ENCODE measurements at regions not wholly inside any gene's neighbourhood (a gene's known extent, or its start where the extent isn't known, plus 50 kb on each side); places are given as distances from the start of the nearest gene placed in this dataset.

GRCh38 chr13:104355041-104355670 lies 1288.9 kb upstream of the SLC10A2 start:
- Histone ChIP-seq H2AFZ (ENCODE audit: low read length) (no peak overlapping the region), H4K20me1 (ENCODE audit: insufficient read depth, low read length) (no peaks in the 10 kb centered on the region), H3K27ac (ENCODE audit: low read depth, low read length, poor library complexity, severe bottlenecking) (no peak overlapping the region), H3K4me3 (ENCODE audit: low read depth, low read length, poor library complexity, severe bottlenecking) (no peak overlapping the region), H3K9ac (ENCODE audit: low read length) (no peak overlapping the region), H3K36me3 (ENCODE audit: insufficient read depth, low read length) (no peaks in the 10 kb centered on the region), H3K79me2 (ENCODE audit: insufficient read depth, low read length) (no peaks in the 10 kb centered on the region), H3K9me2 (ENCODE audit: low read depth, low read length) (no peaks in the 10 kb centered on the region), H3K4me1 (ENCODE audit: insufficient read depth, low read length, severe bottlenecking) (no peaks in the 10 kb centered on the region), H3K27me3 (ENCODE audit: insufficient read depth, low read length) (no peaks in the 10 kb centered on the region), H3F3A (ENCODE audit: insufficient read depth, low read length) (no peaks in the 10 kb centered on the region), H3K9me3 (ENCODE audit: low read length) (no peaks in the 10 kb centered on the region), H3K4me2 (ENCODE audit: low read length) (no peak overlapping the region)
- TF ChIP-seq CTCF (IDR thresholded peaks at IDR 0.05; ENCODE audit: low read length), result no peak
- TF ChIP-seq EZH2 (IDR thresholded peaks at IDR 0.05; ENCODE audit: borderline replicate concordance, low read length), result no peak

- Histone ChIP-seq H3K9ac (ENCODE audit: low read length) (no peak overlapping the region), H3K79me2 (ENCODE audit: insufficient read depth, low read length) (no peaks in the 10 kb centered on the region), H3K27me3 (ENCODE audit: insufficient read depth, low read length) (no peaks in the 10 kb centered on the region), H3K4me1 (ENCODE audit: insufficient read depth, low read length, severe bottlenecking) (no peaks in the 10 kb centered on the region), H2AFZ (ENCODE audit: low read length) (no peak overlapping the region), H3K4me2 (ENCODE audit: low read length) (no peak overlapping the region), H3K4me3 (ENCODE audit: low read depth, low read length, poor library complexity, severe bottlenecking) (no peak overlapping the region), H3K36me3 (ENCODE audit: insufficient read depth, low read length) (no peaks in the 10 kb centered on the region), H4K20me1 (ENCODE audit: insufficient read depth, low read length) (no peaks in the 10 kb centered on the region), H3K9me2 (ENCODE audit: low read depth, low read length) (no peaks in the 10 kb centered on the region), H3F3A (ENCODE audit: insufficient read depth, low read length) (no peaks in the 10 kb centered on the region), H3K9me3 (ENCODE audit: low read length) (no peaks in the 10 kb centered on the region), H3K27ac (ENCODE audit: low read depth, low read length, poor library complexity, severe bottlenecking) (no peak overlapping the region)
- TF ChIP-seq CTCF (IDR thresholded peaks at IDR 0.05; ENCODE audit: low read length), result no peak
- TF ChIP-seq EZH2 (IDR thresholded peaks at IDR 0.05; ENCODE audit: borderline replicate concordance, low read length), result no peak
These were observed 1261.0 kb upstream of the SLC10A2 start for GRCh38 chr13:104327211-104327610.

DNA sequence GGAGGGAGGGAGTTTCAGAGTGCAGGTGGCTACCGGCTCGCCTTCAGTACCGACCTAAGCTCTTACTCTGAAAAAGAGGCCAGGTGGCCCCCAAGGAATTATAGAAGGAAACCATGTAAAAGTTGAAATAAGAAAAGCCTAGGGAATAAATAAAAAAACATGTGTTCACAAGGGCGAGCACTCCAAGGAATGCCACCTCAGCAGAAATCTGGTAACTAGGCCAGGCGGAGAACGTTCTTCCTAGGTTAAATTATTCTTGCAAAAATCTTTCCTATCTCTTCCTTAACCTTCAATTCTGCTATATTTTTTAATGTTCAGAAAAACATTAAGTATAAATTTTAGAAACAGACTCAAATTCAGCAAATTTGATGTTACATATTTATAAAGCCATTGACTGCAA lies 1260.3 kb upstream of the SLC10A2 start:
- no peaks in the 10 kb centered on the region for H3K4me1 ChIP-seq (ENCODE audit: insufficient read depth, low read length, severe bottlenecking)
- H3K9ac ChIP-seq (ENCODE audit: low read length), result no peak overlapping the region
- H3K27ac ChIP-seq (ENCODE audit: low read depth, low read length, poor library complexity, severe bottlenecking), result no peak overlapping the region
- no peak overlapping the region for H3K4me2 ChIP-seq (ENCODE audit: low read length)
- H3K9me2 ChIP-seq (ENCODE audit: low read depth, low read length), result no peaks in the 10 kb centered on the region
- TF ChIP-seq EZH2 (IDR thresholded peaks at IDR 0.05; ENCODE audit: borderline replicate concordance, low read length), result no peak
- no peaks in the 10 kb centered on the region for H3K9me3 ChIP-seq (ENCODE audit: low read length)
- H3K4me3 ChIP-seq (ENCODE audit: low read depth, low read length, poor library complexity, severe bottlenecking), result no peak overlapping the region
- H3F3A ChIP-seq (ENCODE audit: insufficient read depth, low read length), result no peaks in the 10 kb centered on the region
- H4K20me1 ChIP-seq (ENCODE audit: insufficient read depth, low read length), result no peaks in the 10 kb centered on the region
- H3K79me2 ChIP-seq (ENCODE audit: insufficient read depth, low read length), result no peaks in the 10 kb centered on the region
- no peaks in the 10 kb centered on the region for H3K27me3 ChIP-seq (ENCODE audit: insufficient read depth, low read length)
- H2AFZ ChIP-seq (ENCODE audit: low read length), result no peak overlapping the region
- H3K36me3 ChIP-seq (ENCODE audit: insufficient read depth, low read length), result no peaks in the 10 kb centered on the region

GRCh38 chr13:104321756-104322155 lies 1255.5 kb upstream of the SLC10A2 start:
- Histone ChIP-seq H3K4me2 (ENCODE audit: low read length) (no peak overlapping the region), H3K79me2 (ENCODE audit: insufficient read depth, low read length) (no peaks in the 10 kb centered on the region), H2AFZ (ENCODE audit: low read length) (no peak overlapping the region), H3K4me3 (ENCODE audit: low read depth, low read length, poor library complexity, severe bottlenecking) (no peak overlapping the region), H3K36me3 (ENCODE audit: insufficient read depth, low read length) (no peaks in the 10 kb centered on the region), H3K9ac (ENCODE audit: low read length) (no peak overlapping the region), H3K27ac (ENCODE audit: low read depth, low read length, poor library complexity, severe bottlenecking) (no peak overlapping the region), H3K9me2 (ENCODE audit: low read depth, low read length) (no peaks in the 10 kb centered on the region), H4K20me1 (ENCODE audit: insufficient read depth, low read length) (no peaks in the 10 kb centered on the region), H3K4me1 (ENCODE audit: insufficient read depth, low read length, severe bottlenecking) (no peaks in the 10 kb centered on the region), H3K9me3 (ENCODE audit: low read length) (no peaks in the 10 kb centered on the region), H3F3A (ENCODE audit: insufficient read depth, low read length) (no peaks in the 10 kb centered on the region), H3K27me3 (ENCODE audit: insufficient read depth, low read length) (no peaks in the 10 kb centered on the region)
- no peak for TF ChIP-seq EZH2 (IDR thresholded peaks at IDR 0.05; ENCODE audit: borderline replicate concordance, low read length)
- no peak for TF ChIP-seq CTCF (IDR thresholded peaks at IDR 0.05; ENCODE audit: low read length)
